PC-9 (cell line): ENCODE measurements at regions not wholly inside any gene's neighbourhood (a gene's known extent, or its start where the extent isn't known, plus 50 kb on each side); places are given as distances from the start of the nearest gene placed in this dataset.

Experiments
- BruUV-seq: library from RNA; stranded (reverse); fragments of 400-500 nt; replicated peaks from 2 replicates; lab custom pipeline; 2021; lab: Mats Ljungman, UMichigan
- CTCF ChIA-PET: fragments of 300-600 bp; sonication (Branson Sonifier 250); formaldehyde crosslinking; loops from one replicate; lab custom pipeline; 2022; ENCODE audit warnings: antibody characterized with exemption; lab: Charles Lee
- POLR2A ChIA-PET: fragments of 300-600 bp; sonication (Branson Sonifier 250); formaldehyde crosslinking; loops from one replicate; lab custom pipeline; 2022; ENCODE audit warnings: antibody characterized with exemption; ENCODE audit not compliant: unreplicated experiment; lab: Charles Lee
- DNase-seq, 2 experiments: peaks; one replicate each; pipeline versions ENCODE4 v3.0.0 to v3.0.0-alpha.2; 2015 to 2022; ENCODE audit warnings: mixed read lengths in 1 of 2
- H2AFZ ChIP-seq: fragments of 200-600 bp; sonication (generic); 2 replicates; pipeline ENCODE4 v1.8.1; 2017; ENCODE audit warnings: antibody characterized with exemption
- H3F3A ChIP-seq: fragments of 200-600 bp; sonication (generic); 2 replicates; pipeline ENCODE4 v1.8.1; 2017; ENCODE audit warnings: antibody characterized with exemption, mild to moderate bottlenecking, low read depth; ENCODE audit not compliant: insufficient read depth
- H3K27ac ChIP-seq: fragments of 200-600 bp; sonication (generic); 2 replicates; pipeline ENCODE4 v1.6.1; 2016; ENCODE audit warnings: mixed run types
- H3K27me3 ChIP-seq: fragments of 200-600 bp; sonication (generic); 2 replicates; pipeline ENCODE4 v1.6.1; 2016; ENCODE audit warnings: low read depth, mixed run types; ENCODE audit not compliant: insufficient read depth
- H3K36me3 ChIP-seq: fragments of 200-600 bp; sonication (generic); 2 replicates; pipeline ENCODE4 v1.6.1; 2016; ENCODE audit warnings: low read depth, mixed run types
- H3K4me1 ChIP-seq: fragments of 200-600 bp; sonication (generic); replicated peaks from 2 replicates; pipeline ENCODE4 v1.6.1; 2016; ENCODE audit warnings: mixed run types; ENCODE audit not compliant: insufficient read depth
- H3K4me2 ChIP-seq: fragments of 200-600 bp; sonication (generic); 2 replicates; pipeline ENCODE4 v1.6.1; 2017; ENCODE audit warnings: mixed run types
- H3K4me3 ChIP-seq: fragments of 200-600 bp; sonication (generic); 2 replicates; pipeline ENCODE4 v1.6.1; 2016; ENCODE audit warnings: mixed run types
- H3K79me2 ChIP-seq: fragments of 200-600 bp; sonication (generic); 2 replicates; pipeline ENCODE4 v1.6.1; 2017; ENCODE audit warnings: low read depth, mixed run types
- H3K9me2 ChIP-seq: fragments of 200-600 bp; sonication (generic); 2 replicates; pipeline ENCODE4 v1.8.1; 2017; ENCODE audit warnings: mild to moderate bottlenecking; ENCODE audit not compliant: insufficient read depth
- H3K9me3 ChIP-seq: fragments of 200-600 bp; sonication (generic); 2 replicates; pipeline ENCODE4 v1.8.1; 2016; ENCODE audit warnings: low read depth; ENCODE audit not compliant: insufficient read depth
- H4K20me1 ChIP-seq: fragments of 200-600 bp; sonication (generic); 2 replicates; pipeline ENCODE4 v1.8.1; 2017; ENCODE audit not compliant: insufficient read depth
- CTCF ChIP-seq: fragments of 200-600 bp; sonication (generic); conservative IDR thresholded peaks from 2 replicates; pipeline ENCODE4 v1.6.1; 2017; ENCODE audit warnings: mixed run types, antibody characterized with exemption, mild to moderate bottlenecking, moderate library complexity
- EZH2 ChIP-seq: fragments of 200-600 bp; sonication (generic); IDR thresholded peaks from 2 replicates; pipeline ENCODE4 v1.8.0; 2017; ENCODE audit warnings: antibody characterized with exemption, low read depth
- intact Hi-C: fragments of 100-400 bp; cut with micrococcal nuclease; formaldehyde crosslinking; loops from one replicate; pipeline ENCODE4 v1.10.0; 2022; ENCODE audit not compliant: unreplicated experiment

- no peaks in the 10 kb centered on the region for H3K9me2 ChIP-seq
- H3F3A ChIP-seq, result no peaks in the 10 kb centered on the region
- DNase-seq, result no peak
- no peak overlapping the region for H3K4me3 ChIP-seq
- peaks cover 75% of the 10 kb centered on the region for H3K27me3 ChIP-seq
- no peaks in the 10 kb centered on the region for H3K79me2 ChIP-seq
- no peak overlapping the region for H2AFZ ChIP-seq
- POLR2A ChIA-PET, result no interaction called here
- H3K4me1 ChIP-seq, result no peaks in the 10 kb centered on the region
- H3K36me3 ChIP-seq, result no peaks in the 10 kb centered on the region
- no peaks in the 10 kb centered on the region for H4K20me1 ChIP-seq
- H3K9me3 ChIP-seq, result no peaks in the 10 kb centered on the region
- H3K27ac ChIP-seq, result no peak overlapping the region
- CTCF ChIA-PET, result no interaction called here
- TF ChIP-seq EZH2 (no peak), CTCF (no peak)
- intact Hi-C loops, result no loop called here
- no peak overlapping the region for H3K4me2 ChIP-seq
- no TSS peak for BruUV-seq
Observed at GRCh38 chr20:21016751-21017150, 89.4 kb downstream of the LINC00237 start.

- Histone ChIP-seq H3K9me3 (no peaks in the 10 kb centered on the region), H3K4me2 (no peak overlapping the region), H3K27me3 (peaks cover 72% of the 10 kb centered on the region), H3K4me3 (no peak overlapping the region), H3K36me3 (no peaks in the 10 kb centered on the region), H4K20me1 (no peaks in the 10 kb centered on the region), H2AFZ (no peak overlapping the region), H3K4me1 (no peaks in the 10 kb centered on the region), H3F3A (no peaks in the 10 kb centered on the region), H3K79me2 (no peaks in the 10 kb centered on the region), H3K9me2 (no peaks in the 10 kb centered on the region), H3K27ac (no peak overlapping the region)
- TF ChIP-seq EZH2, result no peak
- intact Hi-C loops, result no loop called here
- no TSS peak for BruUV-seq
- CTCF ChIA-PET, result no interaction called here
- POLR2A ChIA-PET, result no interaction called here
- no peak for DNase-seq
Observed at GRCh38 chr20:21014528-21014927, 91.6 kb downstream of the LINC00237 start.

GRCh38 chr20:21008951-21009350 is 97.2 kb downstream of the LINC00237 start:
- H3K9me2 ChIP-seq, result no peaks in the 10 kb centered on the region
- CTCF ChIA-PET, result no interaction called here
- TF ChIP-seq CTCF, result no peak
- no peak for TF ChIP-seq EZH2
- H3K4me2 ChIP-seq, result no peak overlapping the region
- no peak overlapping the region for H2AFZ ChIP-seq
- H3K27me3 ChIP-seq, result peaks cover 37% of the 10 kb centered on the region
- DNase-seq, result no peak
- no peaks in the 10 kb centered on the region for H4K20me1 ChIP-seq
- BruUV-seq, result no TSS peak
- H3K27ac ChIP-seq, result no peak overlapping the region
- intact Hi-C loops, result no loop called here
- H3K36me3 ChIP-seq, result no peaks in the 10 kb centered on the region
- no peaks in the 10 kb centered on the region for H3F3A ChIP-seq
- no peaks in the 10 kb centered on the region for H3K79me2 ChIP-seq
- POLR2A ChIA-PET, result no interaction called here
- no peaks in the 10 kb centered on the region for H3K9me3 ChIP-seq
- no peaks in the 10 kb centered on the region for H3K4me1 ChIP-seq
- H3K4me3 ChIP-seq, result no peak overlapping the region

GRCh38 chr20:21006611-21007010 is 99.5 kb downstream of the LINC00237 start:
- POLR2A ChIA-PET, result no interaction called here

More at GRCh38 chr20:21006611-21007010, 99.5 kb downstream of the LINC00237 start:
- TF ChIP-seq EZH2, result no peak
- TF ChIP-seq CTCF, result no peak
- Histone ChIP-seq H3K36me3 (no peaks in the 10 kb centered on the region), H3F3A (no peaks in the 10 kb centered on the region), H2AFZ (no peak overlapping the region), H3K9me2 (no peaks in the 10 kb centered on the region), H3K9me3 (no peaks in the 10 kb centered on the region), H3K4me2 (no peak overlapping the region), H3K4me3 (no peak overlapping the region), H3K27ac (no peak overlapping the region), H3K27me3 (peaks cover 47% of the 10 kb centered on the region), H3K79me2 (no peaks in the 10 kb centered on the region), H4K20me1 (no peaks in the 10 kb centered on the region), H3K4me1 (no peaks in the 10 kb centered on the region)
- BruUV-seq, result no TSS peak
- CTCF ChIA-PET, result no interaction called here
- intact Hi-C loops, result no loop called here
- no peak for DNase-seq
